ENCODE measurements at regions not wholly inside any gene's neighbourhood (a gene's known extent, or its start where the extent isn't known, plus 50 kb on each side); places are given as distances from the start of the nearest gene placed in this dataset.

DNA sequence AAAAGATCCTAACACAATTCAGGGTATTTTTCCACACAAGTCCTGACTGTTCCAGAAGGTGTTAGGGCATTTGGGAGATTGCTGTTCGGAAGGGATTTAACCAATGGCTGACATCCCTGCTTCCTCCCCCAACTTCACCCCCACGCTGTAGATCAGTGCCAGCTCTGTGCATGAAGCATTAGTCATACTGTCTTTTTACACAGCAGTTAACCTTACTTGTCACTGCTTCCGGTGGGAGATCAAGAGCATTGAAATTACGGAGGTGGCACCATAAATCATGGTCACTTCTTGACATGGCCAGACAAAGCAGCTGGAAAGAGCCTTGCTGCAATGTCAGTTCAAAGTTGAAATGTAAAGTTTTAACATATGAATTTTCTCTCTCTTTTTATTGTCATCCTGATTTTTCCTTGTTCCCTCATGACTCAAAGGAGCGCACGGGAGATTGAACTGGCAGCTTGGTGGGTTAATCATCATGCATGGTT is 70.2 kb downstream of the HRH4 start:
- Mint-ChIP-seq H3K9me3 (no peaks in the 10 kb centered on the region), H3K4me3 (no peak overlapping the region), H3K36me3 (no peaks in the 10 kb centered on the region), H3K4me1 (peaks cover 0 to 5% (median 5%) of the 10 kb centered on the region in 3 donors), H3K27ac (no peak overlapping the region), H3K27me3 (peaks cover 12 to 41% of the 10 kb centered on the region in 2 donors)
- Histone ChIP-seq H3K36me3 (ENCODE audit: insufficient read depth, low read length) (no peaks in the 10 kb centered on the region), H3K27me3 (ENCODE audit: insufficient read depth, low read length, poor library complexity, severe bottlenecking) (no peaks in the 10 kb centered on the region), H3K27ac (ENCODE audit: low read depth, low read length) (no peak overlapping the region), H3K4me1 (ENCODE audit: insufficient read depth, low read length) (no peaks in the 10 kb centered on the region), H3K9me3 (ENCODE audit: low read length) (no peaks in the 10 kb centered on the region), H3K4me3 (ENCODE audit: low read length) (no peak overlapping the region)
- DNase-seq, result no peak
- CTCF ChIA-PET, result no interaction called here
- POLR2A ChIA-PET, result no interaction called here

DNA sequence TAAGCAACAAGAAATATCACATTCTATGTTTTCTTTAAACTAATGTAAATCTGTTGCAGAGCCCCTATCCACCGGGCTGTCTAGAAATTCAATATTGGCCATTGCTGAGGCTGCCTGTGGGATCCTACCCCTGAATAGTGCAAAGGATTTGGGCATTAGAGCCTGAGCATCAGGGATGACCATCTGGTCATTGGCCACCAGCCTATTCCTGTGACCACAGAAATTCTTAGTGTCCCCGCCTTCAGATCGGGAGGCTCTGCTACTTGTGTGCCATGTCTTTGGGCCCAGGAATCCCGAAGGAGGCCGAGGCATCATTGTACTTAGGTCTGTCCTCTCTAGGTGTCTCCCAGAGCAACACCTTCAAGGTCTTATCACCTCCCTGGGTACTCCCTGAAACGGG is 73.8 kb downstream of the HRH4 start:
- no peaks in the 10 kb centered on the region for H3K9me3 ChIP-seq (ENCODE audit: low read length)
- H3K36me3 Mint-ChIP-seq, result no peaks in the 10 kb centered on the region
- H3K4me1 Mint-ChIP-seq, result peaks cover 0 to 5% (median 5%) of the 10 kb centered on the region in 3 donors
- DNase-seq, result no peak
- no peaks in the 10 kb centered on the region for H3K9me3 Mint-ChIP-seq
- no peak overlapping the region for H3K4me3 ChIP-seq (ENCODE audit: low read length)
- peaks cover 8 to 25% of the 10 kb centered on the region in 2 donors for H3K27me3 Mint-ChIP-seq
- CTCF ChIA-PET, result no interaction called here
- H3K27me3 ChIP-seq (ENCODE audit: insufficient read depth, low read length, poor library complexity, severe bottlenecking), result no peaks in the 10 kb centered on the region
- no peaks in the 10 kb centered on the region for H3K36me3 ChIP-seq (ENCODE audit: insufficient read depth, low read length)
- H3K27ac Mint-ChIP-seq, result no peak overlapping the region
- H3K27ac ChIP-seq (ENCODE audit: low read depth, low read length), result no peak overlapping the region
- POLR2A ChIA-PET, result no interaction called here
- no peak overlapping the region for H3K4me3 Mint-ChIP-seq
- H3K4me1 ChIP-seq (ENCODE audit: insufficient read depth, low read length), result no peaks in the 10 kb centered on the region

DNA sequence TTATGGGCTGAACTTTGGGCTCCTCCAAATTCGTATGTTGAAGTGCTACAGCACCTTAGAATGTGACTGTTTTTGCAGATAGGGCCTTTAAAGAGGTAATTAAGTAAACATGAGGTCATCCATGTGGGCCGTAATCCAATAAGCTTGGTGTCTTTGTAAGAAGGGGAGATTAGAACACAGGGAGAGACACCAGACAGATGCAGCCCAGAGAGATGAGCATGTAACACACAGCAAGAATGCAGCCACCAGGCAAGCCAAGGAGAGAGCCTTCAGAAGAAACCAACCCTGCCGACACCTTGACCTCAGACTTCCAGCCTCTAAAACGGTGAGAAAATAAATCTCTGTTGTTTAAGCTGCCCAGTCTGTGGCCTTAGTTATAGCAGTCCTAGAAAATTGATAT is 74.3 kb downstream of the HRH4 start:
- POLR2A ChIA-PET, result no interaction called here
- H3K27me3 Mint-ChIP-seq, result peaks cover 8 to 20% of the 10 kb centered on the region in 2 donors
- no peak overlapping the region for H3K4me3 Mint-ChIP-seq
- H3K4me3 ChIP-seq (ENCODE audit: low read length), result no peak overlapping the region
- H3K4me1 ChIP-seq (ENCODE audit: insufficient read depth, low read length), result no peaks in the 10 kb centered on the region
- CTCF ChIA-PET, result no interaction called here
- no peaks in the 10 kb centered on the region for H3K27me3 ChIP-seq (ENCODE audit: insufficient read depth, low read length, poor library complexity, severe bottlenecking)
- no peaks in the 10 kb centered on the region for H3K9me3 Mint-ChIP-seq
- H3K27ac Mint-ChIP-seq, result no peak overlapping the region
- H3K27ac ChIP-seq (ENCODE audit: low read depth, low read length), result no peak overlapping the region
- H3K36me3 Mint-ChIP-seq, result no peaks in the 10 kb centered on the region
- H3K36me3 ChIP-seq (ENCODE audit: insufficient read depth, low read length), result no peaks in the 10 kb centered on the region
- H3K9me3 ChIP-seq (ENCODE audit: low read length), result no peaks in the 10 kb centered on the region
- no peak for DNase-seq
- H3K4me1 Mint-ChIP-seq, result peaks cover 0 to 5% (median 5%) of the 10 kb centered on the region in 3 donors

DNA sequence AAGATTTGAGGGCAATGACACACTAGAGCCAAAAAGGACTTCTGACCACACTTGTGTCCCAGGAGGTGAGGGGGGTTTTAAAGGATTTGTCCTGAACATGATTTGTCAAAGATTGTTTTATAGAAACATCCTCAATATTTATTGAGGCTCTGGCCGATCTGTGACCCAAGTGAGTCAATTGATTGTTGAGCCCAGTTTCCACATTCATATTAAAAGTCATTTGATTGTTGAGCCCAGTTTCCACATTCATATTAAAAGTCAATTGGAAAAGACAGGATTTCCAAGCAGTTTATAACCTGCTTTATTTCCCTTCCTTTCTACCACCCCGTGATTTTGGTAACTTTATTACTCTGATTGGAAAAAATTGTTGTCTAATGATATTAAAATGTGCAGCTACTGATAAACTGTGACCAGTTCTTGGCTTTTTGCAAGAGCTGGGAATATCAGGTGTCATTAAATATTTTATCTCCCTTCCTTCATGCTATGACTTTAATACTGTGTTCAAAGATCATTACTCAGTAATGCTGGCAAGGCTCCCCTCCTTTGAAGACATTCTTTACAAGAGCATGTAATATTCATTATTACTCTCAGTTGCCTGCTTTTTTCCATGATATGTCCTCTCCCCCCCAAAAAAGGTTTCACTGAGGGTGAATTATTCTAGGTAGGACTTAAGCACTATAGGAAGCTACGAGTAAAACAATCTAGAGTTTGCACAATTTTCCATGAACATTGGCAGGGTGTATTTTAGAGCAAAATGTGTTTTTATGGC is 75.3 kb downstream of the HRH4 start:
- POLR2A ChIA-PET, result no interaction called here

DNA sequence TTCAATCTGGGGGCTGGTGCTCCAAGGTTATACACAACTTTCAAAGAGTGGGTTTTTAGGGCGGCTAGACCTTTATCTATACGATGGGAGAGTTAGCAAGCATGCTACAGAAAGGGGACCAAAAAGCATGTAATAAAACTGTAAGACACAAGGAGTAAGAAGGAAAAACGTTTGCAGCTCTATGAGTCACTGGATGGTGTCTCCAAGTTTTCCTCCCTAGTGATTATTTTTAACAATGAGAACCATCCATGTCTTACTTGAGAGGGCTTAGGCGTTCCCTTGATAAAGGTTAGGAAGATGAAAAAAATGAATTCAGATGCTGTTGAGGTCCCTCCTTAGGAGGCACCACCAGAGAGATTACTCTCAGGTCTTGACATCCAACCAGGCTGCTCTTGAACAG is 75.9 kb downstream of the HRH4 start:
- H3K4me3 Mint-ChIP-seq, result no peak overlapping the region
- H3K36me3 ChIP-seq (ENCODE audit: insufficient read depth, low read length), result no peaks in the 10 kb centered on the region
- H3K4me1 Mint-ChIP-seq, result no peaks in the 10 kb centered on the region
- no peak for DNase-seq
- no peaks in the 10 kb centered on the region for H3K4me1 ChIP-seq (ENCODE audit: insufficient read depth, low read length)
- H3K9me3 Mint-ChIP-seq, result no peaks in the 10 kb centered on the region
- no peak overlapping the region for H3K4me3 ChIP-seq (ENCODE audit: low read length)
- H3K27me3 ChIP-seq (ENCODE audit: insufficient read depth, low read length, poor library complexity, severe bottlenecking), result no peaks in the 10 kb centered on the region
- no peak overlapping the region for H3K27ac ChIP-seq (ENCODE audit: low read depth, low read length)
- ChIA-PET CTCF (no interaction called here), POLR2A (no interaction called here)
- H3K36me3 Mint-ChIP-seq, result no peaks in the 10 kb centered on the region
- H3K27ac Mint-ChIP-seq, result no peak overlapping the region
- peaks cover 10 to 14% of the 10 kb centered on the region in 2 donors for H3K27me3 Mint-ChIP-seq
- no peaks in the 10 kb centered on the region for H3K9me3 ChIP-seq (ENCODE audit: low read length)

More for the DNA sequence above, 75.3 kb downstream of the HRH4 start:
- Mint-ChIP-seq H3K9me3 (no peaks in the 10 kb centered on the region), H3K27ac (no peak overlapping the region), H3K4me3 (no peak overlapping the region), H3K27me3 (peaks cover 8 to 14% of the 10 kb centered on the region in 2 donors), H3K36me3 (no peaks in the 10 kb centered on the region), H3K4me1 (no peaks in the 10 kb centered on the region)
- no peak overlapping the region for H3K27ac ChIP-seq (ENCODE audit: low read depth, low read length)
- CTCF ChIA-PET, result no interaction called here
- H3K36me3 ChIP-seq (ENCODE audit: insufficient read depth, low read length), result no peaks in the 10 kb centered on the region
- H3K27me3 ChIP-seq (ENCODE audit: insufficient read depth, low read length, poor library complexity, severe bottlenecking), result no peaks in the 10 kb centered on the region
- no peak for DNase-seq
- H3K4me3 ChIP-seq (ENCODE audit: low read length), result no peak overlapping the region
- no peaks in the 10 kb centered on the region for H3K4me1 ChIP-seq (ENCODE audit: insufficient read depth, low read length)
- no peaks in the 10 kb centered on the region for H3K9me3 ChIP-seq (ENCODE audit: low read length)

DNA sequence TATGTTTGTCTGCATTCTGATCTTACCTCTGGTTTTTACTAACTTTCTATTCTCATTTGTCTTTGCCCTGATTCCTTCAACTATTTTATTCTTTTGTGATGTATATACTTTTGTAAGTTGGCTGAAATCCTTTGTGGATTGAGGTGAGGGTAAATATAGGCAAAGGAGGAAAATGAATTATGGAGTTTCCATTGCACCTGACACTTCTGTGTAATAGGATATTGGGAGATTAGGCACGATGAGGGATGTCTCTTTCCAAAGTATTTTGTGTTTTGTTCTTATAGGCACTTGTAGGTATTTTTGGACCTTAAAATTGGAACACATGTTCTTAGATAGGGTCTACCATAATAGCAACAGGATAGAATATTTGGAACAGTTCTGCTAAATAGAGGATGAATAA is 76.4 kb downstream of the HRH4 start:
- ChIA-PET POLR2A (no interaction called here), CTCF (no interaction called here)
- H3K36me3 Mint-ChIP-seq, result no peaks in the 10 kb centered on the region
- no peaks in the 10 kb centered on the region for H3K4me1 Mint-ChIP-seq
- H3K27ac Mint-ChIP-seq, result no peak overlapping the region
- Histone ChIP-seq H3K27ac (ENCODE audit: low read depth, low read length) (no peak overlapping the region), H3K4me1 (ENCODE audit: insufficient read depth, low read length) (no peaks in the 10 kb centered on the region), H3K36me3 (ENCODE audit: insufficient read depth, low read length) (no peaks in the 10 kb centered on the region), H3K27me3 (ENCODE audit: insufficient read depth, low read length, poor library complexity, severe bottlenecking) (no peaks in the 10 kb centered on the region), H3K4me3 (ENCODE audit: low read length) (no peak overlapping the region), H3K9me3 (ENCODE audit: low read length) (no peaks in the 10 kb centered on the region)
- peaks cover 10% of the 10 kb centered on the region in 2 donors for H3K27me3 Mint-ChIP-seq
- no peaks in the 10 kb centered on the region for H3K9me3 Mint-ChIP-seq
- DNase-seq, result no peak
- H3K4me3 Mint-ChIP-seq, result no peak overlapping the region

DNA sequence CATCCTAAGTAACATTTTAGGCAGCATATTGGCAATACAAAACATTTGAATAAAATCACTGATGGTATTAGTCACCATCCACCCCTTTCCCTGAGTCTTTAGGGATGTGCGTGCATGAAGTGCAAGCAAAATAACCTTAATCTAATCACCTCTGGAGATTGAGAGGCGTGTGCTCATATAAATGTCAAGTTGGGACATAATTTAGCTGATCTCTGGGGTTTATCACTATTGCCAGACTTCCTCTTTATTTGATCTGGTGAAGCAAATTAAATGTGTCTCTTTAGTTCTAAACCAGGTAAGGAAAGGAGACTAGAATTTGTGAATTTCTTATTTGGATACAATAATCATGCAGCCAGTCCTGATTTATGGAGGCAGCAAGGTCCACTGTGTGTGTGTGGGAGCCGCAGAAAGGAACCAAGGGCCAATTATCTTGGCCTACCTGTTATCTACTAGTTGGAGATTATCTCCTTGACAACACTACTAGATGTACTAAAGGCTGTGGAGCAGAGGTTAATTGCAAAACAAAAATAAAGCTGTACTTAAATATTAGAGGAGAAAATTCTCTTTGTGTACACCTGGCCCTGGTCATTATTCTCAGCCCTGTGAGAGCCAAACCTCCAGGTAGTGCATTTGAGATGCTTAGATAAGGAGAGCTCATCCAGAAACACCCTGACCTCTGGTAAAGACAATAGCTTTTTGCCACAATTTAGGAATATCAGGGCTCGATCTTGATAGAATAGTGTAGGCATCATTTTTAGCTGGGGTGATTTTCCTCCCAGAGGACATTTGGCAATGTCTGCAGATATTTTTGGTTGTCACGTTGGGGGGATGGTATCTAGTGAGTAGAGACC is 78.2 kb downstream of the HRH4 start:
- Histone ChIP-seq H3K27me3 (ENCODE audit: insufficient read depth, low read length, poor library complexity, severe bottlenecking) (no peaks in the 10 kb centered on the region), H3K4me3 (ENCODE audit: low read length) (no peak overlapping the region), H3K4me1 (ENCODE audit: insufficient read depth, low read length) (no peaks in the 10 kb centered on the region), H3K27ac (ENCODE audit: low read depth, low read length) (no peak overlapping the region), H3K9me3 (ENCODE audit: low read length) (no peaks in the 10 kb centered on the region), H3K36me3 (ENCODE audit: insufficient read depth, low read length) (no peaks in the 10 kb centered on the region)
- no peaks in the 10 kb centered on the region for H3K4me1 Mint-ChIP-seq
- DNase-seq, result no peak
- no peaks in the 10 kb centered on the region for H3K36me3 Mint-ChIP-seq
- H3K4me3 Mint-ChIP-seq, result no peak overlapping the region
- ChIA-PET CTCF (no interaction called here), POLR2A (no interaction called here)
- no peaks in the 10 kb centered on the region for H3K9me3 Mint-ChIP-seq
- peak overlapping the region in 1 of 8 donors; percentile 12 for H3K27ac Mint-ChIP-seq
- H3K27me3 Mint-ChIP-seq, result peaks cover 0 to 2% of the 10 kb centered on the region in 2 donors

DNA sequence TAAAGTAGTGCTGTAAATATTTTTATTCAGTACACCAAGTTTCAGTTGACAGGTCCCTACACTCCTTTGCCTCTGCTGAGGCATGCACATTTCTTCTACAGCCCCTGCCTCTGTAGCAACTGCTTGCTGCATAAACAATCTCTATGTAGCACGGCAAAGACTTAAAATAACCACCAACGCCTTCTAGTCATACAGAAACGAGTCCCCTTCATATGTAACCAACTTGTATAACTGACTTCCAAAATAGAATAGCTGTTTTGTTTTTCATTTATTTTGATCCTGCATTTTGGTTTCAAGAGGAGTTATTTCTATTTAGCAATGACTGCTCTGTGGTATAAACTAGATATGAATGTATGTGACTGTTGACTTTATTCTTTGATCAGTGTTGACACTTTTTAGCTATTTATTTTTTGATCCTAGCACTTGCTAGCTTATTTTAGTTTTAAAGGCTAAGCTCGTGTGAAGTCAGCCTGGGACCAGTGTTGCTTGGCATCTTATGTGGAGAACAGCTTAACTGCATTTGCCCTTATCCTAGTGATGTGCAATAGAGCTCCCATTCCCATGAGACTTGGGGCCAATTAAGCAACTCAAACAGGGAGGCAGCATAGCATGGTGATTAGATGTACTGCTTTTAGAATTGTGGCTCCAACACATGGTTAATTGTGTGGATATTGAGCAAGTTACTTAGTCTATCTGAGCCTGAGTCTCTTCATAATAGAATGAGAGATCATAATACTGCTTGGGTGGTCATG is 79.6 kb downstream of the HRH4 start:
- H3K9me3 ChIP-seq (ENCODE audit: low read length), result no peaks in the 10 kb centered on the region
- ChIA-PET CTCF (no interaction called here), POLR2A (interaction anchor here (0.5 kb wide), 1 partner anchor 13 kb away, joined by 4 read pairs; no protein-coding TSS in a partner anchor)
- no peak for DNase-seq
- peaks cover 2 to 3% of the 10 kb centered on the region in 2 donors for H3K27me3 Mint-ChIP-seq
- no peak overlapping the region for H3K27ac Mint-ChIP-seq
- H3K9me3 Mint-ChIP-seq, result no peaks in the 10 kb centered on the region
- H3K4me3 Mint-ChIP-seq, result no peak overlapping the region
- H3K4me1 Mint-ChIP-seq, result no peaks in the 10 kb centered on the region
- H3K4me3 ChIP-seq (ENCODE audit: low read length), result no peak overlapping the region
- no peaks in the 10 kb centered on the region for H3K4me1 ChIP-seq (ENCODE audit: insufficient read depth, low read length)
- no peaks in the 10 kb centered on the region for H3K27me3 ChIP-seq (ENCODE audit: insufficient read depth, low read length, poor library complexity, severe bottlenecking)
- H3K36me3 ChIP-seq (ENCODE audit: insufficient read depth, low read length), result no peaks in the 10 kb centered on the region
- no peaks in the 10 kb centered on the region for H3K36me3 Mint-ChIP-seq
- H3K27ac ChIP-seq (ENCODE audit: low read depth, low read length), result no peak overlapping the region

All from CD8-positive, alpha-beta memory T cell (primary cell).